Astrocyte (in vitro differentiated cells and primary cell): ENCODE measurements at regions not wholly inside any gene's neighbourhood (a gene's known extent, or its start where the extent isn't known, plus 50 kb on each side); places are given as distances from the start of the nearest gene placed in this dataset.

Experiments used
- DNase-seq: peaks from one replicate; pipeline ENCODE4 v3.0.0-alpha.2; 2010; ENCODE audit warnings: low read depth
- FAIRE-seq: peaks from 2 replicates; lab custom pipeline; 2011; peaks lifted over from hg19 to GRCh38; lab: Jason Lieb, UNC
- H2AFZ ChIP-seq: 2 replicates; pipeline ENCODE4 v1.6.0; 2012; ENCODE audit warnings: low read depth, low read length, inconsistent platforms
- H3K27ac ChIP-seq: 2 replicates; pipeline ENCODE4 v1.5.1; 2011; ENCODE audit warnings: low read depth, low read length, inconsistent platforms
- H3K27me3 ChIP-seq: 2 replicates; pipeline ENCODE4 v1.6.0; 2011; ENCODE audit warnings: low read length, inconsistent platforms; ENCODE audit not compliant: insufficient read depth
- H3K36me3 ChIP-seq: 2 replicates; pipeline ENCODE4 v1.5.1; 2011; ENCODE audit warnings: low read length, inconsistent platforms; ENCODE audit not compliant: insufficient read depth
- H3K4me1 ChIP-seq: 2 replicates; pipeline ENCODE4 v1.5.1; 2011; ENCODE audit warnings: low read length, inconsistent platforms; ENCODE audit not compliant: insufficient read depth
- H3K4me2 ChIP-seq: 2 replicates; pipeline ENCODE4 v1.6.0; 2012; ENCODE audit warnings: low read length, inconsistent platforms
- H3K4me3 ChIP-seq: 2 replicates; pipeline ENCODE4 v1.5.1; 2011; ENCODE audit warnings: low read depth, mild to moderate bottlenecking, low read length, inconsistent platforms; ENCODE audit not compliant: insufficient read depth
- H3K79me2 ChIP-seq: 2 replicates; pipeline ENCODE4 v1.6.0; 2012; ENCODE audit warnings: mild to moderate bottlenecking, low read length, inconsistent platforms; ENCODE audit not compliant: insufficient read depth
- H3K9ac ChIP-seq: 2 replicates; pipeline ENCODE4 v1.6.0; 2012; ENCODE audit warnings: mild to moderate bottlenecking, low read length, inconsistent platforms
- H3K9me3 ChIP-seq: 2 replicates; pipeline ENCODE4 v1.5.1; 2012; ENCODE audit warnings: low read depth, mild to moderate bottlenecking, low read length, inconsistent platforms; ENCODE audit not compliant: insufficient read depth
- H4K20me1 ChIP-seq: 2 replicates; pipeline ENCODE4 v1.6.0; 2012; ENCODE audit warnings: low read length, inconsistent platforms; ENCODE audit not compliant: insufficient read depth
- H3K27ac Mint-ChIP-seq: one replicate; pipeline ENCODE4 v1.8.0; 2021; ENCODE audit warnings: mild to moderate bottlenecking, mixed read lengths; ENCODE audit not compliant: unreplicated experiment
- H3K27me3 Mint-ChIP-seq: one replicate; pipeline ENCODE4 v1.8.0; 2021; ENCODE audit warnings: low read depth, mixed read lengths; ENCODE audit not compliant: unreplicated experiment
- H3K36me3 Mint-ChIP-seq: one replicate; pipeline ENCODE4 v1.8.0; 2021; ENCODE audit warnings: low read depth, mixed read lengths; ENCODE audit not compliant: unreplicated experiment
- H3K4me1 Mint-ChIP-seq: one replicate; pipeline ENCODE4 v1.8.0; 2021; ENCODE audit warnings: low read depth, mixed read lengths; ENCODE audit not compliant: unreplicated experiment
- H3K4me3 Mint-ChIP-seq: one replicate; pipeline ENCODE4 v1.8.0; 2021; ENCODE audit warnings: mild to moderate bottlenecking, moderate library complexity, mixed read lengths; ENCODE audit not compliant: unreplicated experiment
- H3K9me3 Mint-ChIP-seq: one replicate; pipeline ENCODE4 v1.8.0; 2021; ENCODE audit warnings: mild to moderate bottlenecking, mixed read lengths; ENCODE audit not compliant: unreplicated experiment
- EZH2 ChIP-seq: IDR thresholded peaks from 2 replicates; pipeline ENCODE4 v1.6.1; 2012; ENCODE audit warnings: mild to moderate bottlenecking, low read length, inconsistent platforms; ENCODE audit not compliant: insufficient read depth
- TF ChIP-seq, protein P1 (sequence below): IDR thresholded peaks from 2 replicates; pipeline ENCODE4 v1.5.1; 2011; ENCODE audit warnings: low read depth, mild to moderate bottlenecking, inconsistent platforms, low read length, moderate library complexity; ENCODE audit not compliant: insufficient read depth

DNA sequence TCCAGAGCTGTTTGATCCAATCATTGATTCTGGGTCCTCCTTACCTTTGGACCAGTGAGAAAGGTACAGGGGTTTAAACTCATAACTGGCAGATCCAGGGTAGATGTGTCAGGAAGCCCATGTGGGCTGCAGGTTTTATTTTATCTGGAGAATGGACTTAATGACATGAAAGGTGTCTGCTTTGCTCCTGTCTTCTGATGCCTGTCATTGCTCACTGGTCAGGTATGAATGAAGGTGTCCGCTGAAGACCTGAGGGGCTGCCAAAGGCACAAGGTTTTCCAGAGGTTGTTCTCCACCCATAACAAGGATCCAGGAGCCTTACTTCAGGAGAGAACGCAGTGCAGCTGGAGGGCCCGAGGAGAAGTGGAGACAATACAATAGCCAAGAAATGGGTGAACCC lies 74.2 kb downstream of the CHRNA1 start:
- H3K27me3 ChIP-seq: peaks cover 16% of the 10 kb centered on the region
- Mint-ChIP-seq H3K4me1 (peaks cover 2% of the 10 kb centered on the region), H3K4me3 (no peak overlapping the region), H3K36me3 (no peaks in the 10 kb centered on the region), H3K27me3 (peaks cover 24% of the 10 kb centered on the region), H3K9me3 (no peaks in the 10 kb centered on the region), H3K27ac (no peak overlapping the region)
- no peak overlapping the region for H3K9ac ChIP-seq
- FAIRE-seq (no peak), DNase-seq (no peak)
- no peaks in the 10 kb centered on the region for H3K4me1 ChIP-seq
- H2AFZ ChIP-seq: no peak overlapping the region
- no peaks in the 10 kb centered on the region for H3K79me2 ChIP-seq
- H4K20me1 ChIP-seq: no peaks in the 10 kb centered on the region
- no peak overlapping the region for H3K27ac ChIP-seq
- H3K36me3 ChIP-seq: no peaks in the 10 kb centered on the region
- no peaks in the 10 kb centered on the region for H3K9me3 ChIP-seq
- no peak overlapping the region for H3K4me3 ChIP-seq
- TF ChIP-seq EZH2: no peak
- no peak overlapping the region for H3K4me2 ChIP-seq

DNA sequence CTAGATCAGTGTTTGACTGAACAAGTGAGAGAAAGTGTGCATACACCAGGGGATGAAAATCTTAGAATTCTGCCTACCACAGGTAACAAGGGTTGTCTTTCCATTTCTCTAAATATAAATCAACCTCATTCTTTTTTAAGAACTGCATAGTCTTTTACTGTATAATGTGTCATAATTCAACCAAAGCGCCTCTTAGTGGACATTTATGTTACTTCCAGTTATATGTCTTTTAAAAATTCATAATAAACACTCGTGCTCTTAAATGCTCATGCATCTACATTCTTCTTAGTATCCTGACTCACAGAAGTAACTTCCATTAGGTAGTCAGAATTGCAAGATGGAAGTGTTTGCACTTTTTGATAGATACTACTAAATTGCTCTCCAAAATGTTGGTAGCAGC lies 76.2 kb downstream of the CHRNA1 start:
- H3K4me2 ChIP-seq: no peak overlapping the region
- Mint-ChIP-seq H3K27ac (no peak overlapping the region), H3K4me3 (no peak overlapping the region), H3K4me1 (peaks cover 2% of the 10 kb centered on the region), H3K9me3 (no peaks in the 10 kb centered on the region), H3K36me3 (no peaks in the 10 kb centered on the region), H3K27me3 (peaks cover 6% of the 10 kb centered on the region)
- H3K79me2 ChIP-seq: no peaks in the 10 kb centered on the region
- no peaks in the 10 kb centered on the region for H3K9me3 ChIP-seq
- DNase-seq (no peak), FAIRE-seq (peak; percentile 62)
- H3K27ac ChIP-seq: no peak overlapping the region
- no peaks in the 10 kb centered on the region for H4K20me1 ChIP-seq
- H3K36me3 ChIP-seq: no peaks in the 10 kb centered on the region
- no peak overlapping the region for H3K4me3 ChIP-seq
- H3K9ac ChIP-seq: no peak overlapping the region
- peaks cover 3% of the 10 kb centered on the region for H3K4me1 ChIP-seq
- H2AFZ ChIP-seq: no peak overlapping the region
- TF ChIP-seq EZH2: no peak
- TF ChIP-seq, protein P1, sequence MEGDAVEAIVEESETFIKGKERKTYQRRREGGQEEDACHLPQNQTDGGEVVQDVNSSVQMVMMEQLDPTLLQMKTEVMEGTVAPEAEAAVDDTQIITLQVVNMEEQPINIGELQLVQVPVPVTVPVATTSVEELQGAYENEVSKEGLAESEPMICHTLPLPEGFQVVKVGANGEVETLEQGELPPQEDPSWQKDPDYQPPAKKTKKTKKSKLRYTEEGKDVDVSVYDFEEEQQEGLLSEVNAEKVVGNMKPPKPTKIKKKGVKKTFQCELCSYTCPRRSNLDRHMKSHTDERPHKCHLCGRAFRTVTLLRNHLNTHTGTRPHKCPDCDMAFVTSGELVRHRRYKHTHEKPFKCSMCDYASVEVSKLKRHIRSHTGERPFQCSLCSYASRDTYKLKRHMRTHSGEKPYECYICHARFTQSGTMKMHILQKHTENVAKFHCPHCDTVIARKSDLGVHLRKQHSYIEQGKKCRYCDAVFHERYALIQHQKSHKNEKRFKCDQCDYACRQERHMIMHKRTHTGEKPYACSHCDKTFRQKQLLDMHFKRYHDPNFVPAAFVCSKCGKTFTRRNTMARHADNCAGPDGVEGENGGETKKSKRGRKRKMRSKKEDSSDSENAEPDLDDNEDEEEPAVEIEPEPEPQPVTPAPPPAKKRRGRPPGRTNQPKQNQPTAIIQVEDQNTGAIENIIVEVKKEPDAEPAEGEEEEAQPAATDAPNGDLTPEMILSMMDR: peak; percentile 34
- no peaks in the 10 kb centered on the region for H3K27me3 ChIP-seq

DNA sequence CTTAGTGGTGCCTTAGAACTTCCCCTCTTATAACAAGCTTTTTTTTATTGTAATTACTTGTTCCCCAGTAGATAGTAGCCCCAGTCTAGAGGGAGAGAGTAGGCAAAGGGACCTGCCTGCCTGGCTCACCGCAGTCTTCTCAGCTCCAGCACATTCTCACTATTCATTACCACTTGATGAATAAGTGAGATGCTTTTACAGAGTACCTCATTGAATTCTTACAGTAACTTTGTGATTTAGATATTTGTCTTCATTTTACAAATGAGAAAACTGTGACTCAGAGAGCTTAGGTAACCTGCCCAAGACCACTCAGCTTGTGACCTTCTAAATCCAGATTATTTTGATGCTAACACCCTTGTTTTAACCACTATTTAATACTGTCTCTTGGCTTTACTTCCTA lies 77.8 kb downstream of the CHRNA1 start:
- Mint-ChIP-seq H3K36me3 (no peaks in the 10 kb centered on the region), H3K4me1 (peaks cover 4% of the 10 kb centered on the region), H3K4me3 (no peak overlapping the region), H3K27me3 (peaks cover 6% of the 10 kb centered on the region), H3K27ac (no peak overlapping the region), H3K9me3 (no peaks in the 10 kb centered on the region)
- H3K36me3 ChIP-seq: no peaks in the 10 kb centered on the region
- FAIRE-seq (peak; percentile 45), DNase-seq (peak; percentile 67)
- H2AFZ ChIP-seq: no peak overlapping the region
- peaks cover 7% of the 10 kb centered on the region for H3K4me1 ChIP-seq
- no peak overlapping the region for H3K9ac ChIP-seq
- TF ChIP-seq, protein P1: no peak
- TF ChIP-seq EZH2: no peak
- no peaks in the 10 kb centered on the region for H3K9me3 ChIP-seq
- no peaks in the 10 kb centered on the region for H3K27me3 ChIP-seq
- peaks cover 6% of the 10 kb centered on the region for H3K79me2 ChIP-seq
- H3K4me3 ChIP-seq: no peak overlapping the region
- H4K20me1 ChIP-seq: no peaks in the 10 kb centered on the region
- H3K4me2 ChIP-seq: no peak overlapping the region
- no peak overlapping the region for H3K27ac ChIP-seq
